ENCODE measurements at regions not wholly inside any gene's neighbourhood (a gene's known extent, or its start where the extent isn't known, plus 50 kb on each side); places are given as distances from the start of the nearest gene placed in this dataset.
"Not testable (repeated sequence)": the region's sequence is repeated elsewhere in the genome, so short reads cannot be mapped to it uniquely, and the experiment has no call there.

DNA sequence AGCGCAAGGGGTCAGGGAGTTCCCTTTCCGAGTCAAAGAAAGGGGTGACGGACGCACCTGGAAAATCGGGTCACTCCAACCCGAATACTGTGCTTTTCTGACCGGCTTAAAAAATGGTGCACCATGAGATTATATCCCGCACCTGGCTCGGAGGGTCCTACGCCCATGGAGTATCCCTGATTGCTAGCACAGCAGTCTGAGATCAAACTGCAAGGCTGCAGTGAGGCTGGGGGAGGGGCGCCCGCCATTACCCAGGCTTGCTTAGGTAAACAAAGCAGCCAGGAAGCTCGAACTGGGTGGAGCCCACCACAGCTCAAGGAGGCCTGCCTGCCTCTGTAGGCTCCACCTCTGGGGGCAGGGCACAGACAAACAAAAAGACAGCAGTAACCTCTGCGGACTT lies 426.1 kb upstream of the SPTLC3 start:
- TF ChIP-seq, protein P1, sequence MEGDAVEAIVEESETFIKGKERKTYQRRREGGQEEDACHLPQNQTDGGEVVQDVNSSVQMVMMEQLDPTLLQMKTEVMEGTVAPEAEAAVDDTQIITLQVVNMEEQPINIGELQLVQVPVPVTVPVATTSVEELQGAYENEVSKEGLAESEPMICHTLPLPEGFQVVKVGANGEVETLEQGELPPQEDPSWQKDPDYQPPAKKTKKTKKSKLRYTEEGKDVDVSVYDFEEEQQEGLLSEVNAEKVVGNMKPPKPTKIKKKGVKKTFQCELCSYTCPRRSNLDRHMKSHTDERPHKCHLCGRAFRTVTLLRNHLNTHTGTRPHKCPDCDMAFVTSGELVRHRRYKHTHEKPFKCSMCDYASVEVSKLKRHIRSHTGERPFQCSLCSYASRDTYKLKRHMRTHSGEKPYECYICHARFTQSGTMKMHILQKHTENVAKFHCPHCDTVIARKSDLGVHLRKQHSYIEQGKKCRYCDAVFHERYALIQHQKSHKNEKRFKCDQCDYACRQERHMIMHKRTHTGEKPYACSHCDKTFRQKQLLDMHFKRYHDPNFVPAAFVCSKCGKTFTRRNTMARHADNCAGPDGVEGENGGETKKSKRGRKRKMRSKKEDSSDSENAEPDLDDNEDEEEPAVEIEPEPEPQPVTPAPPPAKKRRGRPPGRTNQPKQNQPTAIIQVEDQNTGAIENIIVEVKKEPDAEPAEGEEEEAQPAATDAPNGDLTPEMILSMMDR (IDR thresholded peaks at IDR 0.05; ENCODE audit: insufficient read depth, low read length, poor library complexity, severe bottlenecking) = not testable (repeated sequence)
- TF ChIP-seq EZH2phosphoT487 (conservative IDR thresholded peaks at IDR 0.05; ENCODE audit: low read length) = not testable (repeated sequence)
